Choroid plexus epithelial cell (primary cell): ENCODE measurements at regions not wholly inside any gene's neighbourhood (a gene's known extent, or its start where the extent isn't known, plus 50 kb on each side); places are given as distances from the start of the nearest gene placed in this dataset.

Experiments
- DNase-seq: peaks from one replicate; pipeline ENCODE4 v3.0.0-alpha.2; 2010; ENCODE audit warnings: low read depth
- H3K4me3 ChIP-seq: 2 replicates; pipeline ENCODE4 v1.5.1; 2011; ENCODE audit warnings: low read depth, mild to moderate bottlenecking, control low read depth, low read length, moderate library complexity
- TF ChIP-seq, protein P1 (sequence below): conservative IDR thresholded peaks from 2 replicates; pipeline ENCODE4 v1.5.1; 2011; ENCODE audit warnings: low read depth, mild to moderate bottlenecking, control low read depth, inconsistent platforms, low read length, moderate library complexity

DNA sequence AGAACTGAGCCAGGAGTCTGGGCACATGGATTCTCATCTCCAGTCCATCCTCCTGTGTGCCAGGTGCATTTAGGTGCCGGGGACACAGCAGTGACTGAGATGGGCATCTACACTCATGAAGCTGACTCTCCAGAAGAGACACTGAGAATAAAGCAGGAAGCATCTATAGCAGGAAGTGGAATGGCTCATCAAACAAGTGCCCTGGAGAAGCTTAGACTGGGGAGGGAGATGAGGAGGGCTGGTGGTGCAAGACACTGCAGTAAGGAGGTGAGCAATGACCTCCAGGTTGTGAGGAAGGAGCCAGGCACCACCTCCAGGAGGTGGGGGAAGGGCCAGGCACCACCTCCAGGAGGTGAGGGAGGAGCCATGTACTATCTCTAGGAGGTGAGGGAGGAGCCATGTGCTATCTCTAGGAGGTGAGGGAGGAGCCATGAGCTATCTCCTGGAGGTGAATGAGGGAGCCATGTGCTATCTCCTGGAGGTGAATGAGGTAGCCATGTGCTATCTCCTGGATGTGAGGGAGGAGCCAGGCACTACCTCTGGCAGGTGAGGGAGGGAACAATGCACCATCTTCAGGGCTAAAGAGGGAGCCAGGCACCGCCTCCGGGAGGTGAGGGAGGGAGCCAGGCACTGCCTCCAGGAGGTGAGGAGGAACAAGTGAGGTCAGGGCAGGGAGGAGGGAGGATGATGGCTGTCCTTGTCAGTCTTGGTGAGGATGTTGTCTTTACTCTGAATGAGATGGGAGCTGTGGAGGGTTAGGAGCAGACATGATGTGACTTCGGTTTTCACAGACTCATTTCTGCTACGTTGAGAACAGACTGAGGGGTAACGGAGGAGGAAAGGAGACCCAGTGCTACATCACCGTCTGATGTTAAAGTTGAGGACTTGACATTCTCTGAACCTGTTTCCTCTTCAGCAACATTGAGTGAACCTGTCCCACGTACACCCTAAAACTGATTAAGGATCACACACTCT, 961.9 kb upstream of the TMEM132C start:
- DNase-seq = no peak
- TF ChIP-seq, protein P1, sequence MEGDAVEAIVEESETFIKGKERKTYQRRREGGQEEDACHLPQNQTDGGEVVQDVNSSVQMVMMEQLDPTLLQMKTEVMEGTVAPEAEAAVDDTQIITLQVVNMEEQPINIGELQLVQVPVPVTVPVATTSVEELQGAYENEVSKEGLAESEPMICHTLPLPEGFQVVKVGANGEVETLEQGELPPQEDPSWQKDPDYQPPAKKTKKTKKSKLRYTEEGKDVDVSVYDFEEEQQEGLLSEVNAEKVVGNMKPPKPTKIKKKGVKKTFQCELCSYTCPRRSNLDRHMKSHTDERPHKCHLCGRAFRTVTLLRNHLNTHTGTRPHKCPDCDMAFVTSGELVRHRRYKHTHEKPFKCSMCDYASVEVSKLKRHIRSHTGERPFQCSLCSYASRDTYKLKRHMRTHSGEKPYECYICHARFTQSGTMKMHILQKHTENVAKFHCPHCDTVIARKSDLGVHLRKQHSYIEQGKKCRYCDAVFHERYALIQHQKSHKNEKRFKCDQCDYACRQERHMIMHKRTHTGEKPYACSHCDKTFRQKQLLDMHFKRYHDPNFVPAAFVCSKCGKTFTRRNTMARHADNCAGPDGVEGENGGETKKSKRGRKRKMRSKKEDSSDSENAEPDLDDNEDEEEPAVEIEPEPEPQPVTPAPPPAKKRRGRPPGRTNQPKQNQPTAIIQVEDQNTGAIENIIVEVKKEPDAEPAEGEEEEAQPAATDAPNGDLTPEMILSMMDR = no peak
- no peak overlapping the region for H3K4me3 ChIP-seq

DNA sequence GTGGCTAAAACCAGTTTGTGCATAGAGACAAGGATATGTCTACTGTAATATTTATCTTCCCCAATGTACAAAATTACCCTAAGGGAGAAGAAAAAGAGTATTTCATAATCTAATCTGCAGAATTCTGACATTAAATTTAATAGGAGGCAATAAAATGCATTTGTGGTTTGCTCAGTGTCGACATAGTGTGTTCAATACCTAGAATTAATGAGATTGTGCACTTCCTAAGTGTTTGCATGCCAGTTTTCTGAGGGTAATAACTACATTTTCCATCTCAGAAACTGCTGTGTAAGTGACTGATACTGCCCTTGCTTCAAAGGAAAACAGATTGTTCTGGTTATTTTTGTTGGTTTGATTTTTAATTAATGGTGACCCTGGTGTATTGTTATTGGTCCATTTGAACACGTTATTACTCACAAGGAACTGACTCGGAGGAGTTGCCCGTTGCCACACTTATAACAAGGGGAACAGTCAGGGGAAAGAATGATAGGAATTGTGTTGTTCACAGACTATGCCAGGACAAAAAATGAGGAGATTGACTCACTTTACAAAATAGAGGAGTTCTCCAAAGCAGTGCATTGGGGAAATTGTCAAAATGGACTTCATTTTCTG, 960.3 kb upstream of the TMEM132C start:
- H3K4me3 ChIP-seq = no peak overlapping the region
- DNase-seq = no peak
- TF ChIP-seq, protein P1 = no peak

DNA sequence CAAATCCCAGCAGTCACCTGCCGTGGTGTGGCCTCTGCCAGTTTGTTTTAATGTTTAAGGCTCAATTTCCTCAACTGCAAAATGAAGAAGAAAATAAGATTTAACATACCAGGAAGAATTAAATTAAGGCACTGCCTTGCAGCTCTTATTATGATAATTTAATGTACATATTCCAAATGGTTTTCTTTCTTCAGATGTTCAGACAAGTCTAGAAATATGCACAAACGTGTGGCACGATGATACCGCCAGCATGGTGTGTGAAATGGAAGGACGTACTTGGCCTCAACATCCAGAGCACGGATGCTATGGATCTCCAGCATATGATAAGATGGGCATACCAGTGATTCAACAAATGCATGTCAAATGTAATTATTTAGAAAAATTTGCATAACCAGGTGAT, 959.4 kb upstream of the TMEM132C start:
- TF ChIP-seq, protein P1 = no peak
- H3K4me3 ChIP-seq = no peak overlapping the region
- DNase-seq = no peak

DNA sequence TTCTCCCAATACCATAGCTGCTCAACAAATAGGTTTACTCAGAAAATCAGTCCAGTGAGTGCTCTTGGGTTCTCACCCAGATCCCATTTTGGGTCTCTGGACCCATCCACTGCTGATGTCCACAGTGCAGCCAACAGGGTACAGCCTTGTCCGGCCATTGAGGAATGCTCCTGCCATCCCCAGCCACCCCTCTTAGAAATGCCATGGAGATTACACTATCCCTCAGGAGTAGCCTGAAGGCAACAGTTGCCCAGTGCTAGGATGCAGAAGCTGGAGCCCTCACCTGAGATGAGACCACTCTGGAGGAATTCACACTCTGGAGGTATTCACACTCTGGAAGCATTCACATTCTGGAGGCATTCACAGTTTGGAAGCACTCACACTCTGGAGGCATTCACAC, 958.8 kb upstream of the TMEM132C start:
- DNase-seq = no peak
- TF ChIP-seq, protein P1 = no peak
- no peak overlapping the region for H3K4me3 ChIP-seq

DNA sequence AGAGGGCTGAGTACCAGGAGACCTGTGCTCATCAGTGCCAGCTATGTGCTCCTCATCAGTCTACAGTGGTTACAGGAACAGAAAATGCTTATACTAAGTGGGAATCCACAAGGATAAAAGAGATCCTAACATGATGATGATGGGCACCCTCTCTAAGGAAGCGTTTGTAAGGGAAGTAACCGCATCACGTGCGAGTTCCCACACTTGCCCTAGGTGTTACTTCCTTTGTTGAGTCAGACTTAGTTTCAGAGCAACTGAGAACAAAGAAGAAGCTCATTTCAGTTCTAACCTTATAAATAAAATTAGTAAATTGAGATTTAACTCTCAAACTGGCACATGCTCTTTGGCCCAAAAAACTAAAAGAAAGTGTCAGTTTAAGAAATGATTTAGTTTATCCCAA, 956.4 kb upstream of the TMEM132C start:
- TF ChIP-seq, protein P1 = no peak
- DNase-seq = no peak
- no peak overlapping the region for H3K4me3 ChIP-seq

DNA sequence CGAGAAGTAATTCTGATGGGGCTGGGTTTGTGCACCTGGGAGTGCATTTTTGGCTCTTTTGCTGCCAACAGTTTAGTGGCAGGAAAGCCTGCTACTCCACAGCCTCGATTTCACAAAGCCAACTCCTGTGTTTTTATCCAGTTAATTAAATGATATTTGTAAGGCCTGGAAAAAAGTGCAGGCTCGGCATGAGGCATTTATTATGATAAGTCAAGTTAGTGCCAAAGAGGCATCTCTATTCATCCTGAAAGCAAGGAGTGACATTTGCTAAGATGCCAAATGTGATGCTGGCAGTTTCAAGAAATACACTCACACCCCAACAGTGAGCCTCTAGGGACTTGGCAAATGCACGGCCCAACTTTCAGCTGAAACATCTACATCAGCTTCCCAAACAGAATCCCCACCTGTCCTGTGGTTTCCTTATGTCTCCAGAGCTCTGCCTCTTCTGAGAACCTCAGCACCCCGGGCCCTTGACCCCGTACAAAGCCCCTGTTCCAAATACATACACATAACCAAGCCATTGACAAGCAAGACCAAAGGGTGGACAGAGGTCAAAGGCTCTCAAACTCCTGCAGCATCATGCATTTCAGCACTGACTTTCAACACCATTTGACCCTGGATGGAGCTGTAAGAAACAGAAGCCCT, 955.1 kb upstream of the TMEM132C start:
- no peak for DNase-seq
- no peak overlapping the region for H3K4me3 ChIP-seq
- TF ChIP-seq, protein P1 = no peak
